HFFc6 (cell line): ENCODE measurements at regions not wholly inside any gene's neighbourhood (a gene's known extent, or its start where the extent isn't known, plus 50 kb on each side); places are given as distances from the start of the nearest gene placed in this dataset.

Source experiments
- DNase-seq: peaks from one replicate; pipeline ENCODE4 v3.0.0-alpha.2; 2018
- H3K27ac Mint-ChIP-seq: 2 replicates; pipeline ENCODE4 v1.8.0; 2020; ENCODE audit warnings: mild to moderate bottlenecking, mixed read lengths
- H3K27me3 Mint-ChIP-seq: 2 replicates; pipeline ENCODE4 v1.8.0; 2021; ENCODE audit warnings: mild to moderate bottlenecking, moderate library complexity, mixed read lengths; ENCODE audit not compliant: insufficient read depth
- H3K36me3 Mint-ChIP-seq: 2 replicates; pipeline ENCODE4 v1.8.0; 2021; ENCODE audit warnings: low read depth, mixed read lengths
- H3K4me1 Mint-ChIP-seq: 2 replicates; pipeline ENCODE4 v1.8.0; 2020; ENCODE audit warnings: low read depth, mixed read lengths
- H3K4me3 Mint-ChIP-seq: 2 replicates; pipeline ENCODE4 v1.8.0; 2020; ENCODE audit warnings: mild to moderate bottlenecking, moderate library complexity, mixed read lengths
- H3K9me3 Mint-ChIP-seq: 2 replicates; pipeline ENCODE4 v1.8.0; 2020; ENCODE audit warnings: mild to moderate bottlenecking, mixed read lengths
- CTCF ChIP-seq: fragments of 200-600 bp; sonication (generic); IDR thresholded peaks from 2 replicates; pipeline ENCODE4 v1.5.0; 2021; ENCODE audit warnings: antibody characterized with exemption, mild to moderate bottlenecking

DNA sequence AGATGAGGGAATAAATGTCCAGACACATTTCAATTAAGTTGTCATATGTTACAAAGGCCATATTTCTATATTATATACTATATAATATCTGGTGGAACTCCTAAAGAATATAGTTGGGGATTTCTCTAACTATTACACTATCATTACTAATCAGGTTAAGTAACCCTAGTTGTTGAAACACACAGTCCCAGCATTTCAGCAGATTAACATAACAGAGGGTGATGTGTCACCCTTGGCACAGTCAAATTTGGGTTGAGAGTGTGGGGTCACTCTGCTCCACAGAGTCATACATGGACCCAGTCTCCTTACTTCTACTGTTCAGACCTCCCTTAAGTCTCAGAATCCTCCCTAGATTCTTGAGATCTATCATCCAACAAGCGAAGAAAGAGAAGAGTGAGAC lies 496.4 kb upstream of the MDFIC2 start:
- Mint-ChIP-seq H3K27ac (no peak overlapping the region), H3K36me3 (no peaks in the 10 kb centered on the region)

GRCh38 chr3:70806556-70806955 lies 494.1 kb upstream of the MDFIC2 start:
- Mint-ChIP-seq H3K9me3 (no peaks in the 10 kb centered on the region), H3K4me3 (no peak overlapping the region), H3K27ac (no peak overlapping the region), H3K4me1 (peaks cover 27% of the 10 kb centered on the region), H3K27me3 (peaks cover 1% of the 10 kb centered on the region; the same call in 1 of the 2 replicates), H3K36me3 (no peaks in the 10 kb centered on the region)
- DNase-seq, result no peak
- no peak for TF ChIP-seq CTCF

More for the DNA sequence above, 496.4 kb upstream of the MDFIC2 start:
- H3K9me3 Mint-ChIP-seq, result no peaks in the 10 kb centered on the region
- H3K4me3 Mint-ChIP-seq, result no peak overlapping the region
- TF ChIP-seq CTCF, result no peak
- peaks cover 21% of the 10 kb centered on the region for H3K4me1 Mint-ChIP-seq
- no peak for DNase-seq
- H3K27me3 Mint-ChIP-seq, result peaks cover 1% of the 10 kb centered on the region; the same call in 1 of the 2 replicates

- TF ChIP-seq CTCF, result no peak
- H3K27ac Mint-ChIP-seq, result no peak overlapping the region
- peaks cover 1% of the 10 kb centered on the region; the same call in 1 of the 2 replicates for H3K27me3 Mint-ChIP-seq
- H3K4me3 Mint-ChIP-seq, result no peak overlapping the region
- H3K4me1 Mint-ChIP-seq, result peaks cover 27% of the 10 kb centered on the region
- no peak for DNase-seq
- H3K9me3 Mint-ChIP-seq, result no peaks in the 10 kb centered on the region
- H3K36me3 Mint-ChIP-seq, result no peaks in the 10 kb centered on the region
Observed at GRCh38 chr3:70806021-70806420, 493.6 kb upstream of the MDFIC2 start.

DNA sequence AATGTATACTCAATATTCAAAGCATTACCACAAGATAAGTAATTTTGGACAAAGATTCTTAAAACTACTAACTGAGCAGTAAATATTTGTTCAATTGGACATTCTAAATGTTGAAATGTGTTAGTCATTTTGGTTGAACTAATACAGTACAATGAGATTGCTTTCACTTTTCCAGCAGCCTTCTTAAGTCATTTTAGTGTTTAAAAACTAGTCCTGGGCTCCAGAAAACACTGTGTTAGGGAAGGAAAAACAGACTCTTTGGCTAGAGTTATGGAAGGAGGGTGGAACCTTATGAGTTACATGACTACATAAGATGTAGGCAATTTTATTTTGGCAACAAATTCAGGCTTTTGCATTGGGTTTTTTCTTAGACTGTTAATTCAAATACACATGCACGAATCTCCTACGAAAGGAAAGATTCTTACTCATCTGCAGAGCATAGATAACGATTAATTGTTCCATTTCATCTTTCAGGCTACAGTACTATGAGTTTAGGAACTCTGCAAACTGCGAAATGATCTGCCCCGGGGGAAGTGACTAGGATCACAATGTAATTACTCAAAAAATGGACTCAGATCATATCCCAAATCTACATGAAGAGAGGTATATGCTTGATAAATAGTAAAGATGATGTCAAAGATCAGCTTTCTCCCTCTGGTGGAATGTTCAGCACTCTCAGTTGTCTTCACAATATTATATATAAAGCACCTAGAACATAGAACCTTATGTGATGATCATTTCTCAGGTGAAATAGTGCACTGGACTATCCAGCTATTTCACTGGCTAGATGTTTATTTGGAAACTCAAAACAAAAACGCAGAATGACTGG lies 492.8 kb upstream of the MDFIC2 start:
- H3K36me3 Mint-ChIP-seq, result no peaks in the 10 kb centered on the region
- peak overlapping the region; percentile 4 for H3K27ac Mint-ChIP-seq
- peaks cover 1% of the 10 kb centered on the region; the same call in 1 of the 2 replicates for H3K27me3 Mint-ChIP-seq
- peaks cover 27% of the 10 kb centered on the region for H3K4me1 Mint-ChIP-seq
- no peaks in the 10 kb centered on the region for H3K9me3 Mint-ChIP-seq
- peak overlapping the region; percentile 62 for H3K4me3 Mint-ChIP-seq
- peak; percentile 58 for TF ChIP-seq CTCF
- peak; percentile 12 for DNase-seq

DNA sequence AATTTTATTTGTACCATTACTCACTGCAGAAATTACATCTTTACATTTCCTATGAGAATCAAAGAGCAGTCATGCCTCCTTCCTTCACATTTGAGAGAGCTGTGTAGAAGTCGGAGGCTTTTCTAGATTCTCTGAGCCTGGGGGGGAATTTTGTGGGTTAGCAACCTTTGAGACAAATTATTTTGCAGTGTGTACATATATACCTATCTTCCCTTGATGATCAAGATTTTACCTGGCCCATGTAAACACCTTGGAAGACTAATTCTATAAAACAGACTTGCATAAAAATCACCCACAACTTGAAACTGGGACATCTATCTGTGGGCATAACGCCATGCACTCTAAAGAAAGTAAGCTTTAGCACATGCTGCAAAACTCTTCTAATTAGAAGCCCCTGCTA lies 491.5 kb upstream of the MDFIC2 start:
- H3K27me3 Mint-ChIP-seq, result peaks cover 1% of the 10 kb centered on the region; the same call in 1 of the 2 replicates
- DNase-seq, result no peak
- no peak overlapping the region for H3K27ac Mint-ChIP-seq
- no peak overlapping the region for H3K4me3 Mint-ChIP-seq
- H3K9me3 Mint-ChIP-seq, result no peaks in the 10 kb centered on the region
- H3K4me1 Mint-ChIP-seq, result peaks cover 27% of the 10 kb centered on the region
- TF ChIP-seq CTCF, result no peak
- no peaks in the 10 kb centered on the region for H3K36me3 Mint-ChIP-seq
